NAMALWA (cell line): ENCODE measurements at regions not wholly inside any gene's neighbourhood (a gene's known extent, or its start where the extent isn't known, plus 50 kb on each side); places are given as distances from the start of the nearest gene placed in this dataset.

Experiments used
- DNase-seq: peaks from one replicate; pipeline ENCODE4 v3.0.0-alpha.2; 2015; ENCODE audit warnings: low spot score

DNA sequence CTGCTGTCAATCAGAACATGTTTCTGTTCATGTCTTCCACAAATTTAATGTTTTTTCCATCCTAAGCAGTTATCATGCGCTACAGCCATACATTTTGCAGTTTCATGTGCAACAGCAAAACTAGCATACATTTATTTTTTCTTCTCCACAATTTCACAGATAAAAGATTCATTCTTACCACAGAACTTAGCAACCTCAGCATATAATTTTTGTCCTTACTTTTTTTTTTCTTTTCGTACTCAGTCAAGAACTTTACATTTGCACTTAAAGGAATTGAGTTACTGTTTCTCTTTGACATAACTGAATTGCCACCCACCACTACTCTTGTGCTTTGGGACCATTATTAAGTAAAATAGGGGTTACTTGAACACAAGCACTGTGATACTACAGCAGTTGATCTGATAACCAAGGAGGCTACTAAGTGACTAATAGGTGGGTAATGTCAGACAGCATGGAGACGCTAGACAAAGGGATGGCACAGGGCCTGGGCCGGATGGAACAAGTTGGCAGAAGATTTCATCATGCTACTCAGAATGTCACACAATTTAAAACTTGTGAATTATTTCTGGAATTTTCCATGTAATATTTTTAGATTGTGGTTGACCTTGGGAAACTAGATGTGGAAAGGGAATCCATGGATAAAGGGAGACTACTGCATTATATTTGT, 50.2 kb upstream of the LHX8 start:
- DNase-seq: no peak
